Transverse colon (tissue), 4 donors: ENCODE measurements at regions not wholly inside any gene's neighbourhood (a gene's known extent, or its start where the extent isn't known, plus 50 kb on each side); places are given as distances from the start of the nearest gene placed in this dataset.

Experiments
- EP300 ChIP-seq: sonication (generic); formaldehyde crosslinking; IDR thresholded peaks from one replicate; pipeline ENCODE4 v1.6.1; 2017; ENCODE audit warnings: antibody characterized with exemption, low read depth
- POLR2AphosphoS5 ChIP-seq, 3 donors: sonication (generic); formaldehyde crosslinking; IDR thresholded peaks; one replicate each; pipeline ENCODE4 v1.6.1; 2016; ENCODE audit warnings: antibody characterized with exemption in 3 of 3
- TF ChIP-seq, protein P1 (sequence below), 5 experiments: fragments of 200-600 bp in 3 of 5; fragments of 450-650 bp in 2 of 5; sonication (generic) in 3 of 5; IDR thresholded peaks; 1 replicate in 2 of 5; 2 replicates in 3 of 5; pipeline ENCODE4 v1.5.1; 2016 to 2017; ENCODE audit warnings: antibody characterized with exemption in 5 of 5, inconsistent platforms in 3 of 5, mild to moderate bottlenecking in 2 of 5, moderate library complexity in 1 of 5

DNA sequence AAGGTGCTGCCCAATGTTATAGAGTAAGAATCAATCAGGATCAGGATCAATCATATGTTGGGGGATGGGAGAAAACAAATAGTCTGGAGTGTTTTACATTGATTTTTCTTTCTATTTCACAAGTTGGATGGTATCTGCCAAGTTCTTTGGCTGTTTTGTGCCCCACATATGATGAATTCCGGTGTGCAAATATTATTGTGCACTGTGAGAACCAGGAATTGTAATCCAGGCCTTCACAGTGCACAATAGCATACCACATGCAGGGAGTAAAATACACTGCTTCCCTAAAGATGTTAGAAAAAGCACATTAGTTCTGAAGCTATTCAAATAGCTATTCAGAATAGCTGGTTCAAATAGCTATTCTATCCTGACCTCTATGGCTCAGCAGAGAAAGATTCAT is 133.7 kb downstream of the LCA5 start:
- TF ChIP-seq, protein P1, sequence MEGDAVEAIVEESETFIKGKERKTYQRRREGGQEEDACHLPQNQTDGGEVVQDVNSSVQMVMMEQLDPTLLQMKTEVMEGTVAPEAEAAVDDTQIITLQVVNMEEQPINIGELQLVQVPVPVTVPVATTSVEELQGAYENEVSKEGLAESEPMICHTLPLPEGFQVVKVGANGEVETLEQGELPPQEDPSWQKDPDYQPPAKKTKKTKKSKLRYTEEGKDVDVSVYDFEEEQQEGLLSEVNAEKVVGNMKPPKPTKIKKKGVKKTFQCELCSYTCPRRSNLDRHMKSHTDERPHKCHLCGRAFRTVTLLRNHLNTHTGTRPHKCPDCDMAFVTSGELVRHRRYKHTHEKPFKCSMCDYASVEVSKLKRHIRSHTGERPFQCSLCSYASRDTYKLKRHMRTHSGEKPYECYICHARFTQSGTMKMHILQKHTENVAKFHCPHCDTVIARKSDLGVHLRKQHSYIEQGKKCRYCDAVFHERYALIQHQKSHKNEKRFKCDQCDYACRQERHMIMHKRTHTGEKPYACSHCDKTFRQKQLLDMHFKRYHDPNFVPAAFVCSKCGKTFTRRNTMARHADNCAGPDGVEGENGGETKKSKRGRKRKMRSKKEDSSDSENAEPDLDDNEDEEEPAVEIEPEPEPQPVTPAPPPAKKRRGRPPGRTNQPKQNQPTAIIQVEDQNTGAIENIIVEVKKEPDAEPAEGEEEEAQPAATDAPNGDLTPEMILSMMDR (IDR thresholded peaks at IDR 0.05), result no peak
- TF ChIP-seq EP300, result no peak
- TF ChIP-seq POLR2AphosphoS5 (IDR thresholded peaks at IDR 0.05), result no peak
